NB4 (cell line): ENCODE measurements at regions not wholly inside any gene's neighbourhood (a gene's known extent, or its start where the extent isn't known, plus 50 kb on each side); places are given as distances from the start of the nearest gene placed in this dataset.

Experiments used
- DNase-seq: peaks from one replicate; pipeline ENCODE4 v3.0.0; 2010; ENCODE audit warnings: low read depth
- H3K4me3 ChIP-seq: one replicate; pipeline ENCODE4 v1.5.1; 2011; ENCODE audit warnings: mild to moderate bottlenecking, low read depth, low read length, moderate library complexity
- MYC ChIP-seq: IDR thresholded peaks from 2 replicates; pipeline ENCODE4 v1.6.1; 2011; ENCODE audit warnings: low read depth, low read length
- POLR2A ChIP-seq: IDR thresholded peaks from 2 replicates; pipeline ENCODE4 v1.6.1; 2011; ENCODE audit warnings: mild to moderate bottlenecking; ENCODE audit not compliant: insufficient read length; ENCODE audit errors: extremely low read depth
- TF ChIP-seq, protein P1 (sequence below): IDR thresholded peaks from one replicate; pipeline ENCODE4 v1.5.1; 2012; ENCODE audit warnings: low read depth, low read length
- TF ChIP-seq, protein P2 (sequence below): IDR thresholded peaks from 2 replicates; pipeline ENCODE4 v1.6.1; 2011; ENCODE audit warnings: low read depth, low read length

DNA sequence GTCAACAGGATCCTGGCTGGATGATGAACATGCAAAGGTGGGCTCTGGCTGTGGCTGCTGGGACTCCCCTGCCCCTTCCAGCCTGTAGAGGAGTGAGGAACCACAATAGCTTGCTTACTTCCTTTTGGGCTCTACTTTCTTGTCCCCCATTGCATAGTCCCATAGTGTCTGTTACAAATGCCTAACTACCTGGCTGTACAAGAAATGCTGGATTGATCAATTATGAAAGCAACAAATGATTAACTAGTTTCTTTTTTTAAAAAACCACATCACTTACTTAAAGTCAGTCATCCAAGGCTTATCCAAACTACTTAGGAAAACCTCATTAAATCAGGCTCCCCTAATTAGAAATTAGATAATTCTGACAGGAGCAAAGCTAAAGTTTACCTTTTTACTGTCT lies 514.1 kb upstream of the PKN2 start:
- DNase-seq: no peak
- H3K4me3 ChIP-seq: no peak overlapping the region
- TF ChIP-seq, protein P1, sequence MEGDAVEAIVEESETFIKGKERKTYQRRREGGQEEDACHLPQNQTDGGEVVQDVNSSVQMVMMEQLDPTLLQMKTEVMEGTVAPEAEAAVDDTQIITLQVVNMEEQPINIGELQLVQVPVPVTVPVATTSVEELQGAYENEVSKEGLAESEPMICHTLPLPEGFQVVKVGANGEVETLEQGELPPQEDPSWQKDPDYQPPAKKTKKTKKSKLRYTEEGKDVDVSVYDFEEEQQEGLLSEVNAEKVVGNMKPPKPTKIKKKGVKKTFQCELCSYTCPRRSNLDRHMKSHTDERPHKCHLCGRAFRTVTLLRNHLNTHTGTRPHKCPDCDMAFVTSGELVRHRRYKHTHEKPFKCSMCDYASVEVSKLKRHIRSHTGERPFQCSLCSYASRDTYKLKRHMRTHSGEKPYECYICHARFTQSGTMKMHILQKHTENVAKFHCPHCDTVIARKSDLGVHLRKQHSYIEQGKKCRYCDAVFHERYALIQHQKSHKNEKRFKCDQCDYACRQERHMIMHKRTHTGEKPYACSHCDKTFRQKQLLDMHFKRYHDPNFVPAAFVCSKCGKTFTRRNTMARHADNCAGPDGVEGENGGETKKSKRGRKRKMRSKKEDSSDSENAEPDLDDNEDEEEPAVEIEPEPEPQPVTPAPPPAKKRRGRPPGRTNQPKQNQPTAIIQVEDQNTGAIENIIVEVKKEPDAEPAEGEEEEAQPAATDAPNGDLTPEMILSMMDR: no peak

DNA sequence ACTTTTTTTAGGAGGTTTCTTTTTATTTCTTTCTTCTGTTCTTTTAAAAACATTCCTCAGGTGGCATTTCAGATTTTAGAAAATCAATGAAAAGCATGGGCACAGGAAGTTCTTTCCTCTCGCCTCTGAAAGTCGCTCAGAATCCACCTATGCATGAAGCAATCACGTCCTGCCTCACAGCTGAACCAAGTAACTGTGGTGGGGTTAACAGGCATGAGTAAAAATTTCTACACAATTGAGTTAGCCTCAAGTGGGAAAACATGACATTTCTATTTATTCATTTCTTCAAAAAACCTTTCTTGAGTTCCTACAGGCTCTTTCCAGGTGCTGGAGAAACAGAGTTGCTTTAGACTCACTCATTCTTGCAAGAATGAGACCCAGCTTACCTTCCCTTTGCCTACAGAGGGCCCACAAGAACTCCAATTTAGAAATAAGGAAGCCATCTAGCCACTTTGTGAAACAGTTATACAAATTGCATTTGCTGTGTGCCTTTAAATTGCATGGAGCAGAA lies 508.9 kb upstream of the PKN2 start:
- TF ChIP-seq MYC: no peak
- no peak for DNase-seq
- no peak overlapping the region for H3K4me3 ChIP-seq

DNA sequence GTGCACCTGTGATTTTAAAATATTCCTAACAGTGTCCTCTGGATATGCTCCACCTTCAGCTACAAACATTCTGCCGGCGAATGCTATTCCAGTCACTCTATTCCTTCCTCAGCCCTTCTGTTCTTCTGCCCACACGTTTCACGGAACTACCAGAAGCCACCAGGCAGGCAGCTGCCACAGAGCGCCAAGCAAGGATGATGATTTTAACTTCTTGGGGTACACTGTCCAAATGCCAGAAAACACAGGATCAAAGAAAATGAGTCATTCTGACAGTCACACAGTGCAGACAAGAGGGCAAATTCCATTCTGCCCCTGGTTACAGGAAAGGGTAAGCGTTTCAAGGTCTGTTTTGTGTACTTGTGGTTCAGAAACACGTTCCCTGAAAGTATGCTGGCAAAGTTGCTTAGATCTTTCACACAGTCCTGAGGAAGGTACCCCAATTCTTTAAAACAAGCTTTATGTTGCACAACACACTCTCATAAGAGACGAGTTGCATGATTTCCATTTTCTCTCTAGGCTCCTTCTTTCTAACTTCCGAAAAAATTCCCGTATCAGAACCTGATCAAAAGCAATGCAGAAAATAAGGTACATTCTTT lies 508.3 kb upstream of the PKN2 start:
- no peak for TF ChIP-seq MYC
- TF ChIP-seq, protein P2, sequence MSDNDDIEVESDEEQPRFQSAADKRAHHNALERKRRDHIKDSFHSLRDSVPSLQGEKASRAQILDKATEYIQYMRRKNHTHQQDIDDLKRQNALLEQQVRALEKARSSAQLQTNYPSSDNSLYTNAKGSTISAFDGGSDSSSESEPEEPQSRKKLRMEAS: no peak
- TF ChIP-seq, protein P1: no peak
- TF ChIP-seq POLR2A: no peak
- DNase-seq: no peak
- H3K4me3 ChIP-seq: no peak overlapping the region

DNA sequence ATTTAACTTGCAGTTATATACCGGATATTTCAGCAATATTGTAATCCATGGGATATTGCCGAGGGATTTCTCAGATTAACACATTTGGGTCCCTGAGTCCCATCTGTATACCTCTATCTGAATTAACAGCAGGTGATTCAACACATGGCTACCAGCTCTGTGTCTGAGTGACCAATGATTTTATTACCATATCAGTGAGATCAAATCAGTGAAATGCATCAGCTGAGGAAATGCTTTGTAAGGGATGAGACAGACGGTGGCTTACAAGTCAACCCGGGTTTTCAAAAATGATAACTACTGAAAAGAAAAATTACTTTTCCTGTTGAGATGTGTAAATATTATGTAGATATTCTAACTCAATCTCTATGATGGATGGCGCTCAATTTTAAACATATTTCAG lies 504.1 kb upstream of the PKN2 start:
- TF ChIP-seq, protein P1: no peak
- TF ChIP-seq POLR2A (no peak), MYC (no peak)
- TF ChIP-seq, protein P2: no peak
- H3K4me3 ChIP-seq: no peak overlapping the region
- no peak for DNase-seq

DNA sequence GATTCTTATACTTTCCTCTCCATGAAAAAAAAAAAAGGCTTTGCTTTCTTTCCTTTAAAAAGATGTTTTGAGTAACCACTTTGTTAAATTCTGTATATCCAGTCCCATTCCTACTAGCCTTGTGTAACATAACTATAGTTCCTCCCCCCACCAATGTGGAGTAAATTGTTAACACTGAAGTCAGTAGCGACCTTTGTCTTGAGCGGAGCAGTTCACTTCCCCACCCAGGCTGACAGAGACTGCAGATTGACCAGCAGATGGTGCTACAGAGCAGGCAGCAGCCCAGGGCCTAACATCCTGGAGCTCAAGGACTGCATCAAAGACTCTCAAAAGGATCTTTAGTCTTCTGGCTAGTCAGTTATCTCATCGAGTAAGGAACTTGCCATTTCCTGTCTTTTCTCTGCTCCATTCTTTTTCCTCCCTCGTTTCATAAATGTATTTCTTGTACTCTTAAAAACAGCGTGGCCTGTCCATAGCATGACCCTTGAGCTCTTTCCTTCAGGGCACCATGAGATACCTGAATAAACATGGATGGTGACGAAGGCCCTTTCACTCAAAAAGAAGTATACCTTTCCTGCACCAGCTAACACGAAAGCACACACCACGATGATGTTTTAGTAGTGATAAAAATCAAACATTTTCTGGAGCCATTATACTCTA lies 503.5 kb upstream of the PKN2 start:
- DNase-seq: peak; percentile 75
- TF ChIP-seq, protein P2: no peak
- TF ChIP-seq POLR2A (no peak), MYC (no peak; the same call in 1 of the 2 replicates)
- TF ChIP-seq, protein P1: peak; percentile 95
- H3K4me3 ChIP-seq: no peak overlapping the region

DNA sequence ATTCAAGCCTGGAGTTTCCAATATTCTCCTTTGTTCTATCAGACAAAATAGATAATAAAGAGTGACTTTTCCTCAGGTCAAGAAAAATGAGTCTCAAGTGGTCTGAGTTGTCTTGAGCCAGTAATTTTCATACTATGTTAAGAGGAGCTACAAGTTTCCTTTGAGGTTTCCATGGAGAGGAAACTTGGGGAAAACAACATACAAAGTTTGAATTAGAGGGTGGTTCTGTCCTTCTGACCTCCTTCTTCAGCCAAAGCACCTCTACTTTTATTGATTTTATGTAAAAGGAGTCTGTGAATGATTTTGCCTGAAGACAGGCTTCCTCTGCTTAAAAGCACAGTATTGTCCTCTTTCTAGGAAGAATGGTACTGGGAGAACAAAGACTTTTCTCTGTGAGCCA lies 497.2 kb upstream of the PKN2 start:
- no peak for DNase-seq
- TF ChIP-seq MYC: no peak
- TF ChIP-seq POLR2A: no peak
- TF ChIP-seq, protein P2: no peak
- TF ChIP-seq, protein P1: no peak
- H3K4me3 ChIP-seq: no peak overlapping the region
